Esophagus muscularis mucosa (tissue), 3 donors: ENCODE measurements at regions not wholly inside any gene's neighbourhood (a gene's known extent, or its start where the extent isn't known, plus 50 kb on each side); places are given as distances from the start of the nearest gene placed in this dataset.

ENCODE experiments used
- POLR2A ChIP-seq: fragments of 450-650 bp; IDR thresholded peaks from one replicate; pipeline ENCODE4 v1.6.1; 2017; ENCODE audit warnings: antibody characterized with exemption, moderate library complexity, mild to moderate bottlenecking, low read depth
- TF ChIP-seq, protein P1 (sequence below), 3 experiments: fragments of 200-600 bp in 2 of 3; fragments of 450-650 bp in 1 of 3; sonication (generic) in 2 of 3; IDR thresholded peaks; one replicate each; pipeline ENCODE4 v1.5.1; 2017 to 2019; ENCODE audit warnings: antibody characterized with exemption in 3 of 3, mild to moderate bottlenecking in 2 of 3, moderate library complexity in 1 of 3

DNA sequence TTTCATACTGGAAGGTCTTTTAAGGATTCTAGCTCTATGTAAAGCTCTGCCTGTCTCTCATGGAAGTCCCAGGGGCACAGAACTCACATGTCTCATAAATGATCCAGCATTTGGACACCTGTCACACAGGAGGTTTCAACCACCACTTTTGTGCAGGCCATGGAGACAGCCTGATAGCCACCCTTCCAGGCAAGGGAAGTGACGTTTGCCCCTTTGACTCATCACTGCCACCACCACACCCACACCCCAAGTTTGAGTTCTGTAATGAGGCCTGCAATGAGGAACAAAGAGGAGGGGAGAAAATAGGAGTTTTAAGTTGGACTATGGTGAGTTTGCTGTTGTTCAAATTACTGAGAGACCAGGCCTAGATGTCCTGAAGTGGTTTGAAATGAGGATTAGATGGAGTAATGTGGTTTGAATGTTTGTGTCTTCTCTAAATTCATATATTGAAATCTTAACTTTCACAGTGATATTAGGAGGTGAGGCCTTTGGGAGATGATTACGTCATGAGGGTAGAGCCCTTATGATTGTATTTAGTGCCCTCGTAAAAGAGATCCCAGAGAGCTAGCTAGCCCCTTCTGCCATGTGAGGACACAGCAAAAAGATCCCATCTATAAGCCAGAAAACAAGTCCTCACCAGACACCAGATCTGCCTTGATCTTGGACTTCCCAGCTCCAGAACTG, 175.3 kb upstream of the EPHA4 start:
- TF ChIP-seq, protein P1, sequence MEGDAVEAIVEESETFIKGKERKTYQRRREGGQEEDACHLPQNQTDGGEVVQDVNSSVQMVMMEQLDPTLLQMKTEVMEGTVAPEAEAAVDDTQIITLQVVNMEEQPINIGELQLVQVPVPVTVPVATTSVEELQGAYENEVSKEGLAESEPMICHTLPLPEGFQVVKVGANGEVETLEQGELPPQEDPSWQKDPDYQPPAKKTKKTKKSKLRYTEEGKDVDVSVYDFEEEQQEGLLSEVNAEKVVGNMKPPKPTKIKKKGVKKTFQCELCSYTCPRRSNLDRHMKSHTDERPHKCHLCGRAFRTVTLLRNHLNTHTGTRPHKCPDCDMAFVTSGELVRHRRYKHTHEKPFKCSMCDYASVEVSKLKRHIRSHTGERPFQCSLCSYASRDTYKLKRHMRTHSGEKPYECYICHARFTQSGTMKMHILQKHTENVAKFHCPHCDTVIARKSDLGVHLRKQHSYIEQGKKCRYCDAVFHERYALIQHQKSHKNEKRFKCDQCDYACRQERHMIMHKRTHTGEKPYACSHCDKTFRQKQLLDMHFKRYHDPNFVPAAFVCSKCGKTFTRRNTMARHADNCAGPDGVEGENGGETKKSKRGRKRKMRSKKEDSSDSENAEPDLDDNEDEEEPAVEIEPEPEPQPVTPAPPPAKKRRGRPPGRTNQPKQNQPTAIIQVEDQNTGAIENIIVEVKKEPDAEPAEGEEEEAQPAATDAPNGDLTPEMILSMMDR (IDR thresholded peaks at IDR 0.05), result no peak
- no peak for TF ChIP-seq POLR2A
